DMS 273 (cell line): ENCODE measurements at regions not wholly inside any gene's neighbourhood (a gene's known extent, or its start where the extent isn't known, plus 50 kb on each side); places are given as distances from the start of the nearest gene placed in this dataset.

Experiments
- DNase-seq: peaks from one replicate; lab custom pipeline; 2025; ENCODE audit not compliant: unreplicated experiment; lab: John Stamatoyannopoulos, UW

GRCh38 chr17:27239584-27239983, 54.3 kb upstream of the WSB1 start:
- DNase-seq: no peak

DNA sequence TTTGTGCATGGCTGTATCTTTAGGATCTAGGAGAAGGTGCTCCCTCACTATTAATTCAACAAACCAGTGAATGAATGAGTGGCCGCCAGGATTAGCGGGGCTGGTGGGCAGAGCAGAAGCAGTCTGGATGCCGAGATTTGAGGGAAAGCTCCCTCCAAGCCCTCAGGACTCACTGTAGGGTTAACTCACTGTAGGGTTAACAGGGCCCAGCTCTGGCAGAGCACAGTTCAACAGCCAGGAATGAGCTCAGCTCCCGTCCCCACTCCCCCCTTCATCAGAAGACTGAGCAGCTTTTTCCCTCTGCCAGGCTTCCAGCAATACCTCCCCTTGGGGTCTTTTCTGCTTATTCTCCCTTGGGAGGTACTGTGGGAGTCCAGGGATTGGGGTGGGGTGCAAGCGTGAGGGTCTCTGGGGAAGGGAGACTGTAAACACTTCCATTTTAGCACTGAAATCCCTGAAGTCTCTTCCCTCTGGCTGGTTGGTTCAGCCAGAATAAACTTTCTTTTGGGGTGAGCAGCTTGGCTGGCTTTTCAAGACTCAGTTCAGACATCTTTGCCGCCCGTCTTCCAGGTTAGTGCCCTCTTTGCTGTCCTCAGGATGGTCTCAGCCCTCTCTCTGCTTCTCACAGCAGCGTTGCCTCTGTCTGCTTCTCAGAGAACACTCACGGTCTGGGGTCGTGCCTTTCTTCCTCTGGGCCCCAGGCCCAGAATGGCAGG, 53.7 kb upstream of the WSB1 start:
- no peak for DNase-seq

DNA sequence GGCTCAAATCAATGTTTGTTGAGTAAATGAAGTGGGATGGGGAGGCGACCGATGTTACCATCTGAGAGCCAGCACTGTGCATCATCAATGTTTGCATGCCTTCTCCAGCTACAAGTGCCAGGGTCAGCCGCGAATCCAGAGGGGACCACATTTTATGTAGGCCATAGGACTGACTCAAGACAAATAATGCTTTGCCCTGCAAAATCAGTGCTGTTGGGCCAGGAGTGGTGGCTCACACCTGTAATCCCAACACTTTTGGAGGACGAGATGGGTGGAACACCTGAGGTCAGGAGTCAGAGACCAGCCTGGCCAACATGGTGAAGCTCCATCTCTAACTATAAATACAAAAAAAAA, 53.1 kb upstream of the WSB1 start:
- no peak for DNase-seq

GRCh38 chr17:27241346-27241946, 52.5 kb upstream of the WSB1 start:
- no peak for DNase-seq

- no peak for DNase-seq
Observed at GRCh38 chr17:27242951-27243350, 51.0 kb upstream of the WSB1 start.

GRCh38 chr17:27244011-27244410, 49.9 kb upstream of the WSB1 start:
- no peak for DNase-seq
